ENCODE measurements at regions not wholly inside any gene's neighbourhood (a gene's known extent, or its start where the extent isn't known, plus 50 kb on each side); places are given as distances from the start of the nearest gene placed in this dataset.

DNA sequence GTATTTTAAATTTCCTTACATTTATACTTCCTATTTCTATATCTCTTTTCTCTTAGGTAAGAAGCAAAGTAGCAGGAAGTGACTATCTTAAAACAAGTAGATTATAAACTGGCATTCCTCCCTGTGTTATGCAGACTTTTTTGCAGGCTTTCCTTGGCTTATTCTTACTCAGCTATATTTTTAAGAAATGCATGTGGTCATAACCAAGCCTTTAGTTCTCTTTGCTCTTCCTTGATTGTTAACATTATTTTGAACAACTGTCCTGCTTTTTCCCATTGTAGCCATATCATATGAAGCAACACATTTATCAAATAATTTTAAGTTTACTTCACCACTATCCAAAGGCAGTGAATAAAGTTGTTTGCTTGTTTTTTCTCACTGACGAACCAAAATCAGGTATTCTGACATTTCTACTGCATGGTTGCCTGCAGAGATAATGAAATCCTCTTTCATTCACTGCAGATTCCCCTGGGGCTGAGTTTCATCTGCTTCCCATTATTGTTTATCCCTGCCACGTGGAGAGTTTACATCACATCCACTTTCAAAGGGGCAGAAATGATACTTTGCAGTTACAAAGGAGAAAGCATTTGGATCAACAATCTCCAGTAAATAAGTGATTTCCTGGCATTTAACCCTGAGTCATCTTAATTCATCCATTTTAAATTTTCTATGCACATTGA lies 389.9 kb upstream of the SEMA3C start:
- no peak overlapping the region for H3K27ac ChIP-seq (ENCODE audit: low read depth, low read length, poor library complexity, severe bottlenecking)
- no peaks in the 10 kb centered on the region for H3F3A ChIP-seq (ENCODE audit: insufficient read depth, low read length)
- peaks cover 3% of the 10 kb centered on the region; the same call in 1 of the 2 replicates for H3K9me2 ChIP-seq (ENCODE audit: low read depth, low read length)
- H2AFZ ChIP-seq (ENCODE audit: low read length), result no peak overlapping the region
- H3K4me2 ChIP-seq (ENCODE audit: low read length), result no peak overlapping the region
- no peaks in the 10 kb centered on the region for H3K9me3 ChIP-seq (ENCODE audit: low read length)
- no peaks in the 10 kb centered on the region for H4K20me1 ChIP-seq (ENCODE audit: insufficient read depth, low read length)
- no peaks in the 10 kb centered on the region for H3K4me1 ChIP-seq (ENCODE audit: insufficient read depth, low read length, severe bottlenecking)
- no peaks in the 10 kb centered on the region for H3K79me2 ChIP-seq (ENCODE audit: insufficient read depth, low read length)
- TF ChIP-seq, protein P1, sequence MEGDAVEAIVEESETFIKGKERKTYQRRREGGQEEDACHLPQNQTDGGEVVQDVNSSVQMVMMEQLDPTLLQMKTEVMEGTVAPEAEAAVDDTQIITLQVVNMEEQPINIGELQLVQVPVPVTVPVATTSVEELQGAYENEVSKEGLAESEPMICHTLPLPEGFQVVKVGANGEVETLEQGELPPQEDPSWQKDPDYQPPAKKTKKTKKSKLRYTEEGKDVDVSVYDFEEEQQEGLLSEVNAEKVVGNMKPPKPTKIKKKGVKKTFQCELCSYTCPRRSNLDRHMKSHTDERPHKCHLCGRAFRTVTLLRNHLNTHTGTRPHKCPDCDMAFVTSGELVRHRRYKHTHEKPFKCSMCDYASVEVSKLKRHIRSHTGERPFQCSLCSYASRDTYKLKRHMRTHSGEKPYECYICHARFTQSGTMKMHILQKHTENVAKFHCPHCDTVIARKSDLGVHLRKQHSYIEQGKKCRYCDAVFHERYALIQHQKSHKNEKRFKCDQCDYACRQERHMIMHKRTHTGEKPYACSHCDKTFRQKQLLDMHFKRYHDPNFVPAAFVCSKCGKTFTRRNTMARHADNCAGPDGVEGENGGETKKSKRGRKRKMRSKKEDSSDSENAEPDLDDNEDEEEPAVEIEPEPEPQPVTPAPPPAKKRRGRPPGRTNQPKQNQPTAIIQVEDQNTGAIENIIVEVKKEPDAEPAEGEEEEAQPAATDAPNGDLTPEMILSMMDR (IDR thresholded peaks at IDR 0.05; ENCODE audit: low read length), result no peak
- TF ChIP-seq EZH2 (IDR thresholded peaks at IDR 0.05; ENCODE audit: borderline replicate concordance, low read length), result no peak
- no peak overlapping the region for H3K9ac ChIP-seq (ENCODE audit: low read length)
- H3K27me3 ChIP-seq (ENCODE audit: insufficient read depth, low read length), result no peaks in the 10 kb centered on the region
- H3K36me3 ChIP-seq (ENCODE audit: insufficient read depth, low read length), result no peaks in the 10 kb centered on the region
- no peak overlapping the region for H3K4me3 ChIP-seq (ENCODE audit: low read depth, low read length, poor library complexity, severe bottlenecking)

DNA sequence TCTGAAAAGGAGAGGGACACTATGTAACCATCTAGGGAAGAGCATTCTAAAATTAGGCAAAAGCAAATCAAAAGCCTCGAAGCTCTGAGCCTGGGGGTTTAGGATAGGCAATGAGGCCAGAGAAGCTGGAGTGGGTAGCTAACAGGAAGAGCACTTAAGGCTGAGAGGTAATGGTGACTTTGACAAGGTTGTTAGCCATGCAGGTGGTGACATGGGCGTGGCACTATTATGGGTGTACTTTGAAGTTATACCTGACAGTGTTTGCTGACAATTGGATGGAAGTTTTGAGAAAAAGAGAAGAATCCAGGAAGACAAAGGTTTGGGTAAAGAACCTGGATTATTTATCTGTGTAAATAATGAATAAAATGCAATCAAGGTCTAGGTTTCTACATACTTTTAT lies 383.0 kb upstream of the SEMA3C start:
- Histone ChIP-seq H3K4me3 (ENCODE audit: low read depth, low read length, poor library complexity, severe bottlenecking) (no peak overlapping the region), H3K27me3 (ENCODE audit: insufficient read depth, low read length) (no peaks in the 10 kb centered on the region), H4K20me1 (ENCODE audit: insufficient read depth, low read length) (no peaks in the 10 kb centered on the region), H3K79me2 (ENCODE audit: insufficient read depth, low read length) (no peaks in the 10 kb centered on the region), H3K9ac (ENCODE audit: low read length) (no peak overlapping the region), H3K9me3 (ENCODE audit: low read length) (no peaks in the 10 kb centered on the region), H3K36me3 (ENCODE audit: insufficient read depth, low read length) (no peaks in the 10 kb centered on the region), H3K27ac (ENCODE audit: low read depth, low read length, poor library complexity, severe bottlenecking) (no peak overlapping the region), H2AFZ (ENCODE audit: low read length) (no peak overlapping the region), H3K4me2 (ENCODE audit: low read length) (no peak overlapping the region), H3K9me2 (ENCODE audit: low read depth, low read length) (no peaks in the 10 kb centered on the region), H3F3A (ENCODE audit: insufficient read depth, low read length) (no peaks in the 10 kb centered on the region), H3K4me1 (ENCODE audit: insufficient read depth, low read length, severe bottlenecking) (no peaks in the 10 kb centered on the region)
- TF ChIP-seq EZH2 (IDR thresholded peaks at IDR 0.05; ENCODE audit: borderline replicate concordance, low read length), result no peak
- TF ChIP-seq, protein P1 (IDR thresholded peaks at IDR 0.05; ENCODE audit: low read length), result no peak

DNA sequence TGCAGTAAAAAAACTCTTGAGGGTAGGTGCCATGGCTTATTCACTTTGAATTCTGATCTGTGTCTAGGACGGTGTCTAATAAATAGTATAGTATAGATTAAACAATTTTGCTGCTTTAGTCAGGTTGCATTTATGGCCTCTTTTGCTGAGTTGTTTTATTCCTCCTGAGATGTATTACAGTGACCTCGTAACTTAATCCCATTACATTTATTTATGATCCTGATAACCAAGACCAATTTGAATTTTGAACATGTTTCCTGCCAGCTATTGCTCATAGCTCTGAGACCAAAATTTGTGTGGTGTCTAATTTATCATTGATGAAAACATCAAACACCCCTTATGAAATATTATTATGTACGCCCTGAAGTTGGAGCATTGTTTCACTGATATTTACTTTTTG lies 381.9 kb upstream of the SEMA3C start:
- Histone ChIP-seq H3K4me1 (ENCODE audit: insufficient read depth, low read length, severe bottlenecking) (no peaks in the 10 kb centered on the region), H4K20me1 (ENCODE audit: insufficient read depth, low read length) (no peaks in the 10 kb centered on the region), H2AFZ (ENCODE audit: low read length) (no peak overlapping the region), H3K27me3 (ENCODE audit: insufficient read depth, low read length) (no peaks in the 10 kb centered on the region), H3K9ac (ENCODE audit: low read length) (no peak overlapping the region), H3K27ac (ENCODE audit: low read depth, low read length, poor library complexity, severe bottlenecking) (no peak overlapping the region), H3K4me2 (ENCODE audit: low read length) (no peak overlapping the region), H3K4me3 (ENCODE audit: low read depth, low read length, poor library complexity, severe bottlenecking) (no peak overlapping the region), H3K9me3 (ENCODE audit: low read length) (no peaks in the 10 kb centered on the region), H3K36me3 (ENCODE audit: insufficient read depth, low read length) (no peaks in the 10 kb centered on the region), H3F3A (ENCODE audit: insufficient read depth, low read length) (no peaks in the 10 kb centered on the region), H3K9me2 (ENCODE audit: low read depth, low read length) (no peaks in the 10 kb centered on the region), H3K79me2 (ENCODE audit: insufficient read depth, low read length) (no peaks in the 10 kb centered on the region)
- no peak for TF ChIP-seq EZH2 (IDR thresholded peaks at IDR 0.05; ENCODE audit: borderline replicate concordance, low read length)
- TF ChIP-seq, protein P1 (IDR thresholded peaks at IDR 0.05; ENCODE audit: low read length), result no peak

Measured in OCI-LY1 (cell line).